GOT3 (cell line): ENCODE measurements at regions not wholly inside any gene's neighbourhood (a gene's known extent, or its start where the extent isn't known, plus 50 kb on each side); places are given as distances from the start of the nearest gene placed in this dataset.

Experiments used
- DNase-seq: peaks from one replicate; lab custom pipeline; 2025; ENCODE audit warnings: mixed read lengths; lab: John Stamatoyannopoulos, UW

- no peak for DNase-seq
These were observed 388.1 kb upstream of the SLC14A2 start for GRCh38 chr18:45227001-45227742.

GRCh38 chr18:45228796-45229388, 386.4 kb upstream of the SLC14A2 start:
- DNase-seq: no peak

GRCh38 chr18:45231617-45232016, 383.7 kb upstream of the SLC14A2 start:
- no peak for DNase-seq

GRCh38 chr18:45232061-45232460, 383.2 kb upstream of the SLC14A2 start:
- no peak for DNase-seq

GRCh38 chr18:45236676-45237075, 378.6 kb upstream of the SLC14A2 start:
- no peak for DNase-seq

- no peak for DNase-seq
These were observed 377.8 kb upstream of the SLC14A2 start for GRCh38 chr18:45237343-45238098.

GRCh38 chr18:45241271-45241670, 374.0 kb upstream of the SLC14A2 start:
- no peak for DNase-seq

GRCh38 chr18:45241982-45242565, 373.2 kb upstream of the SLC14A2 start:
- DNase-seq: no peak

- DNase-seq: no peak
These were observed 371.8 kb upstream of the SLC14A2 start for GRCh38 chr18:45243340-45244110.

- no peak for DNase-seq
These were observed 370.2 kb upstream of the SLC14A2 start for GRCh38 chr18:45245091-45245511.

- DNase-seq: no peak
These were observed 366.9 kb upstream of the SLC14A2 start for GRCh38 chr18:45248240-45248903.

GRCh38 chr18:45249246-45249661, 366.0 kb upstream of the SLC14A2 start:
- DNase-seq: no peak

- no peak for DNase-seq
These were observed 364.8 kb upstream of the SLC14A2 start for GRCh38 chr18:45250479-45250878.

- DNase-seq: no peak
These were observed 364.0 kb upstream of the SLC14A2 start for GRCh38 chr18:45251236-45251635.

GRCh38 chr18:45252474-45252873, 362.8 kb upstream of the SLC14A2 start:
- DNase-seq: no peak

GRCh38 chr18:45253056-45253565, 362.2 kb upstream of the SLC14A2 start:
- no peak for DNase-seq

GRCh38 chr18:45253973-45254708, 361.1 kb upstream of the SLC14A2 start:
- no peak for DNase-seq

GRCh38 chr18:45254709-45255082, 360.6 kb upstream of the SLC14A2 start:
- no peak for DNase-seq

- no peak for DNase-seq
These were observed 359.9 kb upstream of the SLC14A2 start for GRCh38 chr18:45255197-45255890.

- DNase-seq: no peak
These were observed 355.2 kb upstream of the SLC14A2 start for GRCh38 chr18:45260125-45260524.
